ENCODE measurements at regions not wholly inside any gene's neighbourhood (a gene's known extent, or its start where the extent isn't known, plus 50 kb on each side); places are given as distances from the start of the nearest gene placed in this dataset.
A peak's percentile ranks its signal among the peaks of the same experiment; 100 is the strongest.

DNA sequence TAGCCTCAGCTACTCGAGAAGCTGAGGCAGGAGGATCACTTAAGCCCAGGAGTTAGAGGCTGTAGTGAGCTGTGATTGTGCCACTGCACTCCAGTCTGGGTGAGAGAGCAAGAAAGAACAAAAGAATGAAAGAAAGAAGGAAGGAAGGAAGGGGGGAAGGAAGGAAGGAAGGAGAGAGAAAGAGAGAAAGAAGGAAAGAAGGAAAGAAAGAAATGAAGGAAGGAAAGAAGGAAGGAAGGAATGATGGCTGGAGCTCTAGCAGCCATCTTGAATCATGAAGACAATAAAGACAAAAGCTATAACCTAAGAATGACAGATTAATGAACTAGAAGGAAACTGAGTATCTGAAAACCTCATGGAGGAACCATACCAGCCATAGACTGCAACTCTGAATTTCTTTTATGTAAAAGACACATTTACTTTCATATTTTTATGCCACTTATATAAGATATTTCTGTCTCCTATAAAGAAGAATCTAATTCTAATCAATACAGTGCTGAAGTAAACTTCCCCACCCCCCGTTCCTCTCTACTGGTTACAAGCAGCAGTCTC, 522.3 kb upstream of the JARID2 start:
- H3K9me2 ChIP-seq (ENCODE audit: insufficient read depth, low read length): no peaks in the 10 kb centered on the region
- no peak overlapping the region for H3K27ac ChIP-seq (ENCODE audit: low read depth, low read length, poor library complexity, severe bottlenecking)
- DNase-seq (ENCODE audit: low spot score): no peak
- no peaks in the 10 kb centered on the region for H3K79me2 ChIP-seq (ENCODE audit: insufficient read depth, low read depth, low read length)
- ChIA-PET POLR2A (interaction anchor here (0.8 to 1.0 kb wide), 2 partner anchors 9 to 17 kb away, joined by 3 to 6 read pairs; no protein-coding TSS in a partner anchor), CTCF (ENCODE audit: unreplicated experiment) (no interaction called here)
- peaks cover 35% of the 10 kb centered on the region for H3K4me1 ChIP-seq (ENCODE audit: insufficient read depth, low read length, poor library complexity, severe bottlenecking)
- no peak overlapping the region for H3K4me3 ChIP-seq (ENCODE audit: low read depth, low read length, poor library complexity, severe bottlenecking)
- no peak overlapping the region for H3K4me2 ChIP-seq (ENCODE audit: low read length)
- intact Hi-C loops (cut with micrococcal nuclease; ENCODE audit: unreplicated experiment): no loop called here
- H3K36me3 ChIP-seq (ENCODE audit: insufficient read depth, low read length): no peaks in the 10 kb centered on the region
- no TSS peak for BruUV-seq (replicated peaks)
- H3K9me3 ChIP-seq (ENCODE audit: low read length): no peaks in the 10 kb centered on the region
- no peak overlapping the region for H2AFZ ChIP-seq (ENCODE audit: low read length)
- H4K20me1 ChIP-seq (ENCODE audit: insufficient read depth, low read length): no peaks in the 10 kb centered on the region
- no peak for TF ChIP-seq EZH2phosphoT487 (IDR thresholded peaks at IDR 0.05; ENCODE audit: borderline replicate concordance, low read depth, low read length)
- TF ChIP-seq, protein P1, sequence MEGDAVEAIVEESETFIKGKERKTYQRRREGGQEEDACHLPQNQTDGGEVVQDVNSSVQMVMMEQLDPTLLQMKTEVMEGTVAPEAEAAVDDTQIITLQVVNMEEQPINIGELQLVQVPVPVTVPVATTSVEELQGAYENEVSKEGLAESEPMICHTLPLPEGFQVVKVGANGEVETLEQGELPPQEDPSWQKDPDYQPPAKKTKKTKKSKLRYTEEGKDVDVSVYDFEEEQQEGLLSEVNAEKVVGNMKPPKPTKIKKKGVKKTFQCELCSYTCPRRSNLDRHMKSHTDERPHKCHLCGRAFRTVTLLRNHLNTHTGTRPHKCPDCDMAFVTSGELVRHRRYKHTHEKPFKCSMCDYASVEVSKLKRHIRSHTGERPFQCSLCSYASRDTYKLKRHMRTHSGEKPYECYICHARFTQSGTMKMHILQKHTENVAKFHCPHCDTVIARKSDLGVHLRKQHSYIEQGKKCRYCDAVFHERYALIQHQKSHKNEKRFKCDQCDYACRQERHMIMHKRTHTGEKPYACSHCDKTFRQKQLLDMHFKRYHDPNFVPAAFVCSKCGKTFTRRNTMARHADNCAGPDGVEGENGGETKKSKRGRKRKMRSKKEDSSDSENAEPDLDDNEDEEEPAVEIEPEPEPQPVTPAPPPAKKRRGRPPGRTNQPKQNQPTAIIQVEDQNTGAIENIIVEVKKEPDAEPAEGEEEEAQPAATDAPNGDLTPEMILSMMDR (conservative IDR thresholded peaks at IDR 0.05; ENCODE audit: low read length): no peak

DNA sequence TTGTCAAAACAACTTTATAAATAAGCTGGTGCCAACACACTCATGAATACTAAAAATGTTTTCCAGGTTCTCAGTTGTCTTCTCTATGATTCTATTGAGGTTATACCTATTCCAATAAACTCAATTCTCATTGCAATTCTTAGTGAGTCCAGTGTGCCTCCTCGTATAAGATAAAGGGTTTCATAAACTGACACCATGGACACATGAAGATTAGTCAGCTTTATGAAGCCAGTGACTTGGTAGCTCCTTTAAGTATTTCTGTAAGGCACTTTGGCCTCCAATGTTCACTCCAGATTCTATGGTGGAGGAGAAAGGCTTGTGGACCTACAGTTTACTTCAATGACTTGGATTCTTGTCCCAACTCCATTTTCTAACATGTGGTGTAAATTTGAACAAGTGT, 521.3 kb upstream of the JARID2 start:
- no peaks in the 10 kb centered on the region for H3K9me3 ChIP-seq (ENCODE audit: low read length)
- CTCF ChIA-PET (ENCODE audit: unreplicated experiment): no interaction called here
- H3K9me2 ChIP-seq (ENCODE audit: insufficient read depth, low read length): no peaks in the 10 kb centered on the region
- no peak overlapping the region for H3K4me3 ChIP-seq (ENCODE audit: low read depth, low read length, poor library complexity, severe bottlenecking)
- intact Hi-C loops (cut with micrococcal nuclease; ENCODE audit: unreplicated experiment): no loop called here
- peaks cover 45% of the 10 kb centered on the region for H3K4me1 ChIP-seq (ENCODE audit: insufficient read depth, low read length, poor library complexity, severe bottlenecking)
- POLR2A ChIA-PET: interaction anchor here (0.7 to 1.1 kb wide), 2 partner anchors 10 to 53 kb away, joined by 3 read pairs; no protein-coding TSS in a partner anchor
- H2AFZ ChIP-seq (ENCODE audit: low read length): no peak overlapping the region
- H4K20me1 ChIP-seq (ENCODE audit: insufficient read depth, low read length): no peaks in the 10 kb centered on the region
- no peak overlapping the region for H3K27ac ChIP-seq (ENCODE audit: low read depth, low read length, poor library complexity, severe bottlenecking)
- no peak for DNase-seq (ENCODE audit: low spot score)
- H3K79me2 ChIP-seq (ENCODE audit: insufficient read depth, low read depth, low read length): no peaks in the 10 kb centered on the region
- H3K4me2 ChIP-seq (ENCODE audit: low read length): no peak overlapping the region
- TF ChIP-seq EZH2phosphoT487 (IDR thresholded peaks at IDR 0.05; ENCODE audit: borderline replicate concordance, low read depth, low read length): no peak
- TF ChIP-seq, protein P1 (conservative IDR thresholded peaks at IDR 0.05; ENCODE audit: low read length): no peak
- H3K36me3 ChIP-seq (ENCODE audit: insufficient read depth, low read length): no peaks in the 10 kb centered on the region
- no TSS peak for BruUV-seq (replicated peaks)

DNA sequence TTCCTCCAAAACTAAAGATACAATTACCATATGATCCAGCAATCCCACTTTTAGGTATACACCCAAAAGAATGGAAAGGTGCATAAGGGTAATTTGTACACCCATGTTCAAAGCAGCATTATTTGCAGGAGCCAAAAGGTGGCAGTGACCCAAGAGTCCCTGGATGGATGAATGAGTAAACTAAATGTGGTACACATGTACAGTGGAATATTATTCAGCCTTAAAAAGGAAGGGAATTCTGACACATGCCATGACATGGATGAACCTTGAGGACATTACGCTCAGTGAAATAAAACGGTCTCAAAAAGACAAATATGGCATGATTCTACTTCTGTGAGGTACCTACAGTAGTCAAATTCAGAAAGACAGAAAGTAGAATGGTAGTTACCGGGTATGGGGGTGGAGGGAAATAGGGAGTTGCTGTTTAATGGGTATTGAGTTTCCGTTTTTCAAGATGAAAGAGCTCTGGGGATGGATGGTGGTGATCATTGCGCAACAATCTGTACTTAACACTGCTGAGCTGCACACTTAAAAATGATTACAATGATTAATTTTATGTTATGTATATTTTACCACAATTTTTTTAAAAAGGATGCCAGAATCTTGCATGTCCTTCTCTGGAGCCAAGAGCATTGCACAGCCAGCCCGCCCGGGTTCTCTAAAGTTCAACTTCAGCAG, 518.9 kb upstream of the JARID2 start:
- Histone ChIP-seq H3K4me2 (ENCODE audit: low read length) (no peak overlapping the region), H3K9me3 (ENCODE audit: low read length) (no peaks in the 10 kb centered on the region), H3K4me1 (ENCODE audit: insufficient read depth, low read length, poor library complexity, severe bottlenecking) (peaks cover 57% of the 10 kb centered on the region), H3K9me2 (ENCODE audit: insufficient read depth, low read length) (no peaks in the 10 kb centered on the region), H3K79me2 (ENCODE audit: insufficient read depth, low read depth, low read length) (no peaks in the 10 kb centered on the region), H3K27ac (ENCODE audit: low read depth, low read length, poor library complexity, severe bottlenecking) (no peak overlapping the region), H4K20me1 (ENCODE audit: insufficient read depth, low read length) (no peaks in the 10 kb centered on the region), H2AFZ (ENCODE audit: low read length) (peak overlapping the region; percentile 61; the same call in 1 of the 2 replicates), H3K36me3 (ENCODE audit: insufficient read depth, low read length) (no peaks in the 10 kb centered on the region), H3K4me3 (ENCODE audit: low read depth, low read length, poor library complexity, severe bottlenecking) (no peak overlapping the region)
- ChIA-PET POLR2A (interaction anchor here (0.6 kb wide), 1 partner anchor 634 kb away, joined by 3 read pairs; no protein-coding TSS in a partner anchor), CTCF (ENCODE audit: unreplicated experiment) (no interaction called here)
- no peak for DNase-seq (ENCODE audit: low spot score)
- intact Hi-C loops (cut with micrococcal nuclease; ENCODE audit: unreplicated experiment): loop anchor here (5.0 kb wide), 1 partner anchor 520 kb away; the partner anchor contains the start of gene JARID2
- BruUV-seq (replicated peaks): no TSS peak
- no peak for TF ChIP-seq EZH2phosphoT487 (IDR thresholded peaks at IDR 0.05; ENCODE audit: borderline replicate concordance, low read depth, low read length)
- TF ChIP-seq, protein P1 (conservative IDR thresholded peaks at IDR 0.05; ENCODE audit: low read length): no peak
